ENCODE measurements at regions not wholly inside any gene's neighbourhood (a gene's known extent, or its start where the extent isn't known, plus 50 kb on each side); places are given as distances from the start of the nearest gene placed in this dataset.

DNA sequence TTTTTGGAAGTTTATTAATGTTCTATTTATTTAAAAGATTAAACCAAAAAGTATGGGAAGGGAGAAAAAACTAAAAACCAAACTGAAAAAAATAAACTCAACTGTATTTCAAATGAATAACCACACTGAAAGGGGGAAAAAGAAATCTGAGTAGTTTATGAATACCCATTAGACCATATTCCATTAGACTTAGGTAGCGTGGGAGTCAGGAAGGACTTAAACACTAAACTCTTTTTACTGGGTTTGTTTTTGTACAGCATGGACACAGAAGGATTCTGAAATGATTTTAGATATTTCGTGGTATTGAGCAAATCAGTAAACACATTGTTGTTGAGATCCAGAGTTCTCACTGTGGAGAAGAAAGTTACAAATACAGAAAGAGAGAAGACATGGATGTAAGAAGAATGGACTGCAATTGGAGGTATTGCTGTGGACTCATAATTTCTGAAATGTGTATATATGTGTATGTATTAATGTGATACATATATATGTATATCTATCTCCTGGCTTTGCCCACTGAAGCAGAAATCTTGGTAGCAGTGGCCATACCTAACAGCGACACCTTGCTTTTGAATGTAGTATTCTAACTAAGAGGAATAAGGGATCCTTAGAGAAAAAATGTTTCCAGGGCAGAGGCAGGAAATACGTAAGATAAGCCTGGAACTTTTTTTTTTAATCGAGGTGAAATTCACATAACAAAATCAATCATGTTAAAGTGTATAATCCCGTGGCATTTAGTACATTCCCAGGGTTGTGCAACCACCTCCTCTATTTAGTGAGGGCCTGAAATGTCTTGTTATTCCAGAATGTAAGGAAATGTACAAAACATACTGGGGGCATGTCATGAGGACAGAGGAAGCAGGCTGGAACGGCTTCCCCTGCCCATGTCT lies 228.8 kb downstream of the SMARCA2 start:
- Histone ChIP-seq H3K27me3 (replicated peaks; ENCODE audit: control insufficient read depth, insufficient read depth, low read length) (peaks cover 8% of the 10 kb centered on the region), H3K9ac (ENCODE audit: low read length) (no peak overlapping the region), H3K9me3 (ENCODE audit: control insufficient read depth, low read length) (peaks cover 11% of the 10 kb centered on the region), H3K4me3 (ENCODE audit: low read length) (no peak overlapping the region), H3K36me3 (ENCODE audit: control insufficient read depth, insufficient read depth, low read length, severe bottlenecking) (no peaks in the 10 kb centered on the region), H3K4me1 (ENCODE audit: control insufficient read depth, insufficient read depth, low read length) (peaks cover 7% of the 10 kb centered on the region)
- peak; percentile 47 for DNase-seq (ENCODE audit: low read depth)

GRCh38 chr9:2247340-2247739 lies 232.2 kb downstream of the SMARCA2 start:
- H3K4me3 ChIP-seq (ENCODE audit: low read length): no peak overlapping the region
- H3K36me3 ChIP-seq (ENCODE audit: control insufficient read depth, insufficient read depth, low read length, severe bottlenecking): no peaks in the 10 kb centered on the region
- H3K9me3 ChIP-seq (ENCODE audit: control insufficient read depth, low read length): peaks cover 11% of the 10 kb centered on the region
- H3K4me1 ChIP-seq (ENCODE audit: control insufficient read depth, insufficient read depth, low read length): no peaks in the 10 kb centered on the region
- no peak for DNase-seq (ENCODE audit: low read depth)
- H3K9ac ChIP-seq (ENCODE audit: low read length): no peak overlapping the region
- H3K27me3 ChIP-seq (replicated peaks; ENCODE audit: control insufficient read depth, insufficient read depth, low read length): peaks cover 8% of the 10 kb centered on the region

GRCh38 chr9:2248768-2249265 lies 233.7 kb downstream of the SMARCA2 start:
- peaks cover 11% of the 10 kb centered on the region for H3K9me3 ChIP-seq (ENCODE audit: control insufficient read depth, low read length)
- no peak for DNase-seq (ENCODE audit: low read depth)
- no peak overlapping the region for H3K4me3 ChIP-seq (ENCODE audit: low read length)
- no peak overlapping the region for H3K9ac ChIP-seq (ENCODE audit: low read length)
- no peaks in the 10 kb centered on the region for H3K4me1 ChIP-seq (ENCODE audit: control insufficient read depth, insufficient read depth, low read length)
- no peaks in the 10 kb centered on the region for H3K36me3 ChIP-seq (ENCODE audit: control insufficient read depth, insufficient read depth, low read length, severe bottlenecking)
- no peaks in the 10 kb centered on the region for H3K27me3 ChIP-seq (replicated peaks; ENCODE audit: control insufficient read depth, insufficient read depth, low read length)

DNA sequence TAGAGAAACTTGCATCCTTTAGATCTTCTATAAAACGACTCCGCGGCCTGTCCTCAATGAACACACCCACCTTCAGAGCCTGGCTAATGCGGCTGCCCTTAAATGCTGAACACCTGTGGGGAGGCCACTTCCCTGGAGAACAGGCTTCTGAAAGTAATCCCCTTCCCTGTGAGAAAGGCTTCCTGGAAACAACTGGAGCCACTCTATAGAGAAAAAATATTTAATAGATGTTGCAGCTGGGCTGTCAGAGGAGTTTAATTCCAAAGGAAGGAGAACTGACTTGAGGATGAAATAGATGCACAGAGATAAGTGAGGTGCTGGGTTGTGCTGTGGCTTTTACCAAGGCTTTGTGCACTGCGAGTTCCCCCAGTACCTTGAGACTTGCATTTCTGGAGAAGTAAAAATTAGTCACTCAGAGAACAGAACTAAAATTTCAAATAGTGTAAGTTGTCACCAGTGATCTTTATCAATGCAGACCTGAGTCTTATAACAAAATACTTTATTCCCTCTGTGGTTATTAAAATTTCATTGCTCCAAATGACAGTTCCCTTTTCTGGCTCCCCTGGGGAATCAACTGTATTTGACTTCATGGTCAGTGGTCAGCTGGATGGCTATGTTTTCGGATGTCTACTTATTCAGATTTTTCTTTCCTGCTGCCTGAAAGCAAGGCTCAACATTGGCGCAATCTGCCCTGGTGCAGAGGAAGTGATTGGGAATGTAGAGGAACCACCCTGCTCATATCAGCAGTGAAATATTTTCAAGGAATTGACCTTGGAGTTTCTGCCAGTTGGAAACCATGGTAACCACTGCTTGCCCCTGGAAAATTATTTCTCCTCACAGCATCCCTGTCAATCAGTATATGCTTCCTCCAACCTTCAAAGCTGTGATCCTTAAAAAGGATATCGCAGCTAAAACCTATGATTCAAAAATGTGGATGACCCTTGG lies 238.8 kb downstream of the SMARCA2 start:
- H3K36me3 ChIP-seq (ENCODE audit: control insufficient read depth, insufficient read depth, low read length, severe bottlenecking): no peaks in the 10 kb centered on the region
- H3K9ac ChIP-seq (ENCODE audit: low read length): no peak overlapping the region
- no peak overlapping the region for H3K4me3 ChIP-seq (ENCODE audit: low read length)
- H3K4me1 ChIP-seq (ENCODE audit: control insufficient read depth, insufficient read depth, low read length): peaks cover 2% of the 10 kb centered on the region
- H3K27me3 ChIP-seq (replicated peaks; ENCODE audit: control insufficient read depth, insufficient read depth, low read length): no peaks in the 10 kb centered on the region
- no peaks in the 10 kb centered on the region for H3K9me3 ChIP-seq (ENCODE audit: control insufficient read depth, low read length)
- no peak for DNase-seq (ENCODE audit: low read depth)

GRCh38 chr9:2255128-2255527 lies 240.0 kb downstream of the SMARCA2 start:
- H3K4me1 ChIP-seq (ENCODE audit: control insufficient read depth, insufficient read depth, low read length): peaks cover 2% of the 10 kb centered on the region
- H3K36me3 ChIP-seq (ENCODE audit: control insufficient read depth, insufficient read depth, low read length, severe bottlenecking): no peaks in the 10 kb centered on the region
- H3K9me3 ChIP-seq (ENCODE audit: control insufficient read depth, low read length): no peaks in the 10 kb centered on the region
- no peak overlapping the region for H3K9ac ChIP-seq (ENCODE audit: low read length)
- H3K27me3 ChIP-seq (replicated peaks; ENCODE audit: control insufficient read depth, insufficient read depth, low read length): no peaks in the 10 kb centered on the region
- H3K4me3 ChIP-seq (ENCODE audit: low read length): no peak overlapping the region
- DNase-seq (ENCODE audit: low read depth): no peak

DNA sequence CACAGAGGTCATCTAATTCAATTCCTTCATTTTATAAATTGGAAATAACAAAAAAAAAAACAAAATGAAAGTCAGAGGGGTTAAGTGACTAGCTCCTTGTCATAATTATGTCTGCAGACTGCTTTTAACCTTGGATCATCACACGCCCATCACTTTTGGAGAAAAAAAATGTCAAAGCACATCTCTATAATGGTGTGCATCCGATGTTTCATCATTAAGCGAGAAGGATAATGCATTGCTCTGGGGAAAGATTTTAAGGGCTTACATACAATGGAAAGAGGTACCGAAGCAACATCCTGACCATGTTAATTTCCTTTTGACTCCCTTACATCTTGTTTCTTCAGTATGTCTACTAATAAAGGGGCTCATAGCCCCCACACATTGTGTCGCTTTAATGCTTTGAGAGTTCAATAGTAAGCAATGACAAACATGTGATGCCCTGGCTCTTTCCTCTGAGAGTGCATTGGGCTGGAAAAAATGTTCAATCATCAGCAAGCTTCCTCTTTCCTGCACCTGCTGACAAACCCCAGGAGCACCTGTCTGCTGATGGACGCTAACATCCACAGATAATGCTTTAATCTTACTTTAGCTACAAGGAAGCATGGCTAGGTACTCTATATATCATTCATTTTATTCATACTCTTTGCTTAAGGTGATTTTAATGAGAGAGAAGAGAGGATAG lies 242.2 kb downstream of the SMARCA2 start:
- Histone ChIP-seq H3K27me3 (replicated peaks; ENCODE audit: control insufficient read depth, insufficient read depth, low read length) (no peaks in the 10 kb centered on the region), H3K36me3 (ENCODE audit: control insufficient read depth, insufficient read depth, low read length, severe bottlenecking) (no peaks in the 10 kb centered on the region), H3K4me3 (ENCODE audit: low read length) (no peak overlapping the region), H3K9me3 (ENCODE audit: control insufficient read depth, low read length) (no peaks in the 10 kb centered on the region), H3K9ac (ENCODE audit: low read length) (no peak overlapping the region), H3K4me1 (ENCODE audit: control insufficient read depth, insufficient read depth, low read length) (peaks cover 12% of the 10 kb centered on the region)
- DNase-seq (ENCODE audit: low read depth): no peak

GRCh38 chr9:2260417-2261306 lies 245.5 kb downstream of the SMARCA2 start:
- H3K9ac ChIP-seq (ENCODE audit: low read length): no peak overlapping the region
- no peak overlapping the region for H3K4me3 ChIP-seq (ENCODE audit: low read length)
- H3K27me3 ChIP-seq (replicated peaks; ENCODE audit: control insufficient read depth, insufficient read depth, low read length): no peaks in the 10 kb centered on the region
- H3K9me3 ChIP-seq (ENCODE audit: control insufficient read depth, low read length): no peaks in the 10 kb centered on the region
- peaks cover 12% of the 10 kb centered on the region for H3K4me1 ChIP-seq (ENCODE audit: control insufficient read depth, insufficient read depth, low read length)
- peak; percentile 38 for DNase-seq (ENCODE audit: low read depth)
- no peaks in the 10 kb centered on the region for H3K36me3 ChIP-seq (ENCODE audit: control insufficient read depth, insufficient read depth, low read length, severe bottlenecking)

DNA sequence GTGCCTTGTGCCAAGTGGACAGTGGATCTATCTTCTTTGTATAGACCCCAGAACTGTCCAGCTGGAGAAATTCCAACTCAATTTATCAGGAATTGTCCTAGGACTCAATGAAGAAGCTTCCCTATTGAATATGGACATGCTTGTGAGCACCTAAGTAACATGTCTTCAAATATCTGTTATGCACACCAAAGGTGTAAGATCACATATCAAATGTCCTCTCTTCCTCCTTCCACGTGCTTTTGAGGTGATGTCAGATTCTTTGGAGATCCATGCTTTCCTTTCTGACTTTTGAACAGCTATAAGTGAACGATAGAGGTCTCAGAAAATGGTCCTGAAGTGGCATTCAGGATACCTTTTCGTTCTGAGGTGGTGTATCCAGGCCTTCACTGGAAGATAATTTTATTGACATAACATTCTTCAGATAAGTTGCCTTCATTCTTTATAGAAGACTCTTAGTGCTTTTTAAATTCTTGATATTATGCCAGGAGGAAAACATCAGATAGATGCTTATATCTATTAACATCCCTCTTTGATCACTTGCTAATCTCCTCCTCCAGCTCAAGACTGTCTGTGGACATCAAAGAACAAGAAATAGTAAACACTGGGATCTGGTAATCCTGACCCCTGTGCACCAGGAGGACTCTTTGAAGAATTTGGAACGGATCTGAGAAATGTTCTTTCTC lies 246.4 kb downstream of the SMARCA2 start:
- no peak overlapping the region for H3K4me3 ChIP-seq (ENCODE audit: low read length)
- DNase-seq (ENCODE audit: low read depth): no peak
- no peak overlapping the region for H3K9ac ChIP-seq (ENCODE audit: low read length)
- no peaks in the 10 kb centered on the region for H3K9me3 ChIP-seq (ENCODE audit: control insufficient read depth, low read length)
- H3K27me3 ChIP-seq (replicated peaks; ENCODE audit: control insufficient read depth, insufficient read depth, low read length): no peaks in the 10 kb centered on the region
- H3K4me1 ChIP-seq (ENCODE audit: control insufficient read depth, insufficient read depth, low read length): peaks cover 12% of the 10 kb centered on the region
- H3K36me3 ChIP-seq (ENCODE audit: control insufficient read depth, insufficient read depth, low read length, severe bottlenecking): no peaks in the 10 kb centered on the region

DNA sequence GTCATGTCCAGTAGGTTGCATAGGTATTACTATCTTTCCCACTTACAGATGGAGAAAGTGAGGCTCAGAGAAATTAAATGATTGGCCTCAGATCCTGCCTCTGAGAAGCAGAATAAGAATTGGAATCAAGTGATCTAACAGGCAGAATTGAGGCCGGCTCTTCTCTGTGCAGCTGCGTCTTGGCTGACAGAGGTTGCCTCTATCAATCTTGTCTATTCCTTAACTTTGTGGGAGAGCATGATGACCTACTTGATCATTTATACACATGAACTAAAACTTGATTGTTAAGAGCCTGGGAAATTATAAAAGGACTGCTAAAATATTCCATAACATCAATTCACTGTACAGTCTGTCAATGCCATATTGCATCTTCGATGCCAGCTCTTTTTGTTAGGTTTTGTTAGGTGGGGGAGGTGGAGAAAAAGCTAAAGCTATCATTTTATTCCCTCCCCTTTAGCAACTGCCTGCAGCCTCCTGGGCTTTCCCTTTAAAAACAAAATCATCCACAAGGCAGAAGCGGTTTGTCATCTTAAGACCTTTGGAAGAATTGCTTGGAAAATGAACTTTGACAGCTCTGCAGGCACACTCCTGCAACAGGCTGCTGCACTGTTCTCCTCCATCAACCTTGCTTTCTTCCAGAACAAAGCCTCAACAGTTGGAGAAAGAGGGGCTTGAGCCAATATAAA lies 247.4 kb downstream of the SMARCA2 start:
- Histone ChIP-seq H3K36me3 (ENCODE audit: control insufficient read depth, insufficient read depth, low read length, severe bottlenecking) (no peaks in the 10 kb centered on the region), H3K9ac (ENCODE audit: low read length) (no peak overlapping the region), H3K9me3 (ENCODE audit: control insufficient read depth, low read length) (no peaks in the 10 kb centered on the region), H3K4me1 (ENCODE audit: control insufficient read depth, insufficient read depth, low read length) (peaks cover 19% of the 10 kb centered on the region), H3K4me3 (ENCODE audit: low read length) (no peak overlapping the region), H3K27me3 (replicated peaks; ENCODE audit: control insufficient read depth, insufficient read depth, low read length) (no peaks in the 10 kb centered on the region)
- no peak for DNase-seq (ENCODE audit: low read depth)
